RWPE2 (cell line): ENCODE measurements at regions not wholly inside any gene's neighbourhood (a gene's known extent, or its start where the extent isn't known, plus 50 kb on each side); places are given as distances from the start of the nearest gene placed in this dataset.

Experiments
- ATAC-seq: fragments of 200-7000 bp; cut with Tn5 transposase; 3 replicates; pipeline ENCODE4 v1.9.1; 2021; ENCODE audit warnings: low read depth
- DNase-seq: peaks from one replicate; pipeline ENCODE4 v3.0.0-alpha.2; 2020; ENCODE audit warnings: low spot score
- H3K27ac ChIP-seq: fragments of 450-650 bp; 2 replicates; pipeline ENCODE4 v1.5.1; 2017; ENCODE audit warnings: mild to moderate bottlenecking; ENCODE audit not compliant: poor library complexity, severe bottlenecking
- H3K27me3 ChIP-seq: fragments of 250-450 bp; sonication (Bioruptor Pico); 2 replicates; pipeline ENCODE4 v1.5.1; 2021; ENCODE audit warnings: mild to moderate bottlenecking, moderate library complexity; ENCODE audit not compliant: insufficient read depth, poor library complexity, severe bottlenecking
- H3K36me3 ChIP-seq: fragments of 250-450 bp; sonication (Bioruptor Pico); 2 replicates; pipeline ENCODE4 v1.5.1; 2020; ENCODE audit warnings: low read depth, mild to moderate bottlenecking, moderate library complexity
- H3K4me1 ChIP-seq: fragments of 250-450 bp; sonication (Bioruptor Pico); 2 replicates; pipeline ENCODE4 v1.5.1; 2021; ENCODE audit warnings: mild to moderate bottlenecking, moderate library complexity; ENCODE audit not compliant: insufficient read depth, poor library complexity, severe bottlenecking
- H3K4me3 ChIP-seq: fragments of 250-450 bp; sonication (Bioruptor Pico); 2 replicates; pipeline ENCODE4 v1.5.1; 2021; ENCODE audit warnings: mild to moderate bottlenecking, moderate library complexity; ENCODE audit not compliant: severe bottlenecking
- H3K9me3 ChIP-seq: fragments of 250-450 bp; sonication (Bioruptor Pico); 2 replicates; pipeline ENCODE4 v1.5.1; 2021; ENCODE audit warnings: mild to moderate bottlenecking, moderate library complexity; ENCODE audit not compliant: severe bottlenecking
- TF ChIP-seq, protein P1 (sequence below): fragments of 450-650 bp; IDR thresholded peaks from one replicate; pipeline ENCODE4 v1.5.1; 2017; ENCODE audit warnings: mild to moderate bottlenecking, moderate library complexity; ENCODE audit not compliant: poor library complexity, severe bottlenecking

GRCh38 chr2:120653046-120653445 lies 82.6 kb upstream of the GLI2 start:
- Histone ChIP-seq H3K4me3 (no peak overlapping the region), H3K4me1 (no peaks in the 10 kb centered on the region), H3K9me3 (peaks cover 8% of the 10 kb centered on the region), H3K27me3 (no peaks in the 10 kb centered on the region), H3K36me3 (no peaks in the 10 kb centered on the region), H3K27ac (no peak overlapping the region)
- ATAC-seq (no peak), DNase-seq (no peak)
- TF ChIP-seq, protein P1, sequence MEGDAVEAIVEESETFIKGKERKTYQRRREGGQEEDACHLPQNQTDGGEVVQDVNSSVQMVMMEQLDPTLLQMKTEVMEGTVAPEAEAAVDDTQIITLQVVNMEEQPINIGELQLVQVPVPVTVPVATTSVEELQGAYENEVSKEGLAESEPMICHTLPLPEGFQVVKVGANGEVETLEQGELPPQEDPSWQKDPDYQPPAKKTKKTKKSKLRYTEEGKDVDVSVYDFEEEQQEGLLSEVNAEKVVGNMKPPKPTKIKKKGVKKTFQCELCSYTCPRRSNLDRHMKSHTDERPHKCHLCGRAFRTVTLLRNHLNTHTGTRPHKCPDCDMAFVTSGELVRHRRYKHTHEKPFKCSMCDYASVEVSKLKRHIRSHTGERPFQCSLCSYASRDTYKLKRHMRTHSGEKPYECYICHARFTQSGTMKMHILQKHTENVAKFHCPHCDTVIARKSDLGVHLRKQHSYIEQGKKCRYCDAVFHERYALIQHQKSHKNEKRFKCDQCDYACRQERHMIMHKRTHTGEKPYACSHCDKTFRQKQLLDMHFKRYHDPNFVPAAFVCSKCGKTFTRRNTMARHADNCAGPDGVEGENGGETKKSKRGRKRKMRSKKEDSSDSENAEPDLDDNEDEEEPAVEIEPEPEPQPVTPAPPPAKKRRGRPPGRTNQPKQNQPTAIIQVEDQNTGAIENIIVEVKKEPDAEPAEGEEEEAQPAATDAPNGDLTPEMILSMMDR: no peak

DNA sequence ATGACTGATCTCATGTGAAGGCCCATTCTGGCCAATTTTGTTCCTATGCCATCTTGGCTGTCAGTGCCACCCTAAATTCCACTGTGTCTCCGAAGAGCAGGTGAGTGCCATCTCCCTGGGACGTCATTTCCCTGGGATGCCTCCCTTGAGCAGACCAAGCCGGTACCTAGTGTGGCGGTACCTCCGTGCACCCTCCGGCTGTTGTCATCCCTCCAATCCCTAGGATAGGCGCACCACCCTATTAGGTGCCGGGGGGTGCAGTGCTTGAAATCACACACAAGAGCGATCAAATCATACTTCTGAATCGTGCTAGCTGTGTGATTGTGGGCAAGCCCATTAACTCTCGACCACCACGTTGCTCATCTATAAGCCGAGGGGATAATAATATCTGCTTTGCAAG lies 81.8 kb upstream of the GLI2 start:
- no peak for ATAC-seq
- H3K4me3 ChIP-seq: no peak overlapping the region

GRCh38 chr2:120654381-120655134 lies 81.1 kb upstream of the GLI2 start:
- H3K4me1 ChIP-seq: no peaks in the 10 kb centered on the region
- DNase-seq: no peak
- TF ChIP-seq, protein P1: no peak
- H3K27ac ChIP-seq: no peak overlapping the region
- peaks cover 8% of the 10 kb centered on the region for H3K9me3 ChIP-seq
- H3K27me3 ChIP-seq: no peaks in the 10 kb centered on the region
- ATAC-seq: no peak
- H3K4me3 ChIP-seq: no peak overlapping the region
- H3K36me3 ChIP-seq: no peaks in the 10 kb centered on the region

More for the DNA sequence above, 81.8 kb upstream of the GLI2 start:
- DNase-seq: no peak
- Histone ChIP-seq H3K27me3 (no peaks in the 10 kb centered on the region), H3K4me1 (no peaks in the 10 kb centered on the region), H3K9me3 (peaks cover 8% of the 10 kb centered on the region), H3K36me3 (no peaks in the 10 kb centered on the region), H3K27ac (no peak overlapping the region)
- TF ChIP-seq, protein P1: no peak

DNA sequence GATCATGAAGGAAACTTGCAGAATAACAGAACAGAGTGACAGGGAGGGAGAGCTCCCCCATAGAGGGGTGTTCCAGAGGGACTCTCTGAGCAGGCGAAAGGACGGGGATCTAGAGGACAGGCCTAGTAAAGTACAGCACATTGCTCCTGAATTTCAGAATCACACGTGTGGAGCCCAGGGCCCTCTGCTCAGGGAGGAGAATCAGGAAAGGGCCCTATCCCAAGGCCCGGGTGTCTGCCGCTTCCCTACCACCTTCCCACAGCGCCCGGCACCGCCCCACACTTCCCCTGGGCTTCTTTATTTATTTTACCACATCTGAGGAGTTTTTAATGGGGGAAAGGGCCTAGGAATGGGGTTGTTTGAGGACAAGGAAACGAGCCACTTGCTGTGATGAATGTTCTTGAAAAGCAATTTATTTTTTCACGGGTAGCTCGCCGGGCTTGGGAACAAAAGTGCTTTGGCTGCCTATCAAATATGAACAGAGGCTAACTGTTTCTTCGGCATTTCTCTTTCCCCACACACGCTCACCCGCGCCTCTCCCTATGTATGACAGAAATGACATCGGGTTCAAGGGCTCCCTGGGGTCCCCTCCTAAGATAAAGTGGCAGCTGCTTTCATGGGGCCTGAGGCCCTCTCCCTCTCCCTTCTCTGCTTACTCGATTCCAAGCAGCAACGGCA lies 79.3 kb upstream of the GLI2 start:
- Histone ChIP-seq H3K9me3 (no peaks in the 10 kb centered on the region), H3K4me1 (no peaks in the 10 kb centered on the region), H3K27ac (no peak overlapping the region), H3K36me3 (no peaks in the 10 kb centered on the region), H3K4me3 (no peak overlapping the region), H3K27me3 (no peaks in the 10 kb centered on the region)
- ATAC-seq: no peak
- TF ChIP-seq, protein P1: no peak
- no peak for DNase-seq
